ENCODE measurements at regions not wholly inside any gene's neighbourhood (a gene's known extent, or its start where the extent isn't known, plus 50 kb on each side); places are given as distances from the start of the nearest gene placed in this dataset.

DNA sequence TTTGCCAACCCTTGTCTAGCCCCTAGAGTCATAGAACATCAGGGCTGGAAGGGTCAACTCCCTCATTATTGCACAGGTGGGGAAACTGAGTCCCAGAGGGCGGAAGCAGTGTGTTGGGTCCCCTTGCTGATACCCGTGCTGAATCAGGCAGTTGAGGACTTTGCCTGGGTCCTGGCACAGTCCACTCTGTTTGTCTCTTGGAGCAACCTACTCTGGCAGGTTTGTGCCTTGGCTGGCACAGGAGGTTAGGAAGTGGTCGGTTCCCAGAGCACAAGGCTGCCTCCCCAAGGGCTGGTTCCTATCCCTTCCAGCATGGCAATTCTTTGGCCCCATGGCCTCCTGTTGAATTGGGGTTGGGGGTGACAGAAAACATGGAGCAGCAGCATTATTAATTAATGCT lies 94.5 kb upstream of the SHB start:
- Histone ChIP-seq H3K36me3 (ENCODE audit: control insufficient read depth in 4 of 4, insufficient read depth in 3 of 4, low read depth in 1 of 4, low read length in 3 of 4) (no peaks in the 10 kb centered on the region), H3K27ac (ENCODE audit: low read depth in 1 of 2, low read length in 2 of 2) (no peak overlapping the region), H3K4me3 (ENCODE audit: low read depth in 1 of 3, low read length in 3 of 3) (no peak overlapping the region), H3K4me1 (ENCODE audit: control insufficient read depth in 4 of 4, insufficient read depth in 4 of 4, low read length in 3 of 4) (peaks cover 0 to 4% (median 0%) of the 10 kb centered on the region in 4 donors), H3K9ac (ENCODE audit: low read depth in 1 of 2, low read length in 2 of 2) (no peak overlapping the region), H3K27me3 (ENCODE audit: control insufficient read depth in 4 of 4, insufficient read depth in 4 of 4, low read length in 3 of 4) (no peaks in the 10 kb centered on the region), H3K9me3 (ENCODE audit: control insufficient read depth in 4 of 4, low read length in 3 of 4) (no peaks in the 10 kb centered on the region)
- TF ChIP-seq RXRA (IDR thresholded peaks at IDR 0.05) (no peak), FOXA2 (IDR thresholded peaks at IDR 0.05) (no peak), TAF1 (conservative IDR thresholded peaks at IDR 0.05) (no peak), FOXA1 (IDR thresholded peaks at IDR 0.05) (no peak), NR2F2 (IDR thresholded peaks at IDR 0.05) (no peak), YY1 (IDR thresholded peaks at IDR 0.05) (no peak), RAD21 (IDR thresholded peaks at IDR 0.05) (no peak), HNF4A (conservative IDR thresholded peaks at IDR 0.05) (no peak)
- TF ChIP-seq, protein P1, sequence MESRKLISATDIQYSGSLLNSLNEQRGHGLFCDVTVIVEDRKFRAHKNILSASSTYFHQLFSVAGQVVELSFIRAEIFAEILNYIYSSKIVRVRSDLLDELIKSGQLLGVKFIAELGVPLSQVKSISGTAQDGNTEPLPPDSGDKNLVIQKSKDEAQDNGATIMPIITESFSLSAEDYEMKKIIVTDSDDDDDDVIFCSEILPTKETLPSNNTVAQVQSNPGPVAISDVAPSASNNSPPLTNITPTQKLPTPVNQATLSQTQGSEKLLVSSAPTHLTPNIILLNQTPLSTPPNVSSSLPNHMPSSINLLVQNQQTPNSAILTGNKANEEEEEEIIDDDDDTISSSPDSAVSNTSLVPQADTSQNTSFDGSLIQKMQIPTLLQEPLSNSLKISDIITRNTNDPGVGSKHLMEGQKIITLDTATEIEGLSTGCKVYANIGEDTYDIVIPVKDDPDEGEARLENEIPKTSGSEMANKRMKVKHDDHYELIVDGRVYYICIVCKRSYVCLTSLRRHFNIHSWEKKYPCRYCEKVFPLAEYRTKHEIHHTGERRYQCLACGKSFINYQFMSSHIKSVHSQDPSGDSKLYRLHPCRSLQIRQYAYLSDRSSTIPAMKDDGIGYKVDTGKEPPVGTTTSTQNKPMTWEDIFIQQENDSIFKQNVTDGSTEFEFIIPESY (IDR thresholded peaks at IDR 0.05): no peak
- TF ChIP-seq, protein P2, sequence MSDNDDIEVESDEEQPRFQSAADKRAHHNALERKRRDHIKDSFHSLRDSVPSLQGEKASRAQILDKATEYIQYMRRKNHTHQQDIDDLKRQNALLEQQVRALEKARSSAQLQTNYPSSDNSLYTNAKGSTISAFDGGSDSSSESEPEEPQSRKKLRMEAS (IDR thresholded peaks at IDR 0.05): no peak
- TF ChIP-seq, protein P3, sequence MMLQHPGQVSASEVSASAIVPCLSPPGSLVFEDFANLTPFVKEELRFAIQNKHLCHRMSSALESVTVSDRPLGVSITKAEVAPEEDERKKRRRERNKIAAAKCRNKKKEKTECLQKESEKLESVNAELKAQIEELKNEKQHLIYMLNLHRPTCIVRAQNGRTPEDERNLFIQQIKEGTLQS (IDR thresholded peaks at IDR 0.05): no peak
- no peak for DNase-seq (ENCODE audit: low spot score)
- 61% methylated on average over 3 of the region's 3 CpGs for WGBS

DNA sequence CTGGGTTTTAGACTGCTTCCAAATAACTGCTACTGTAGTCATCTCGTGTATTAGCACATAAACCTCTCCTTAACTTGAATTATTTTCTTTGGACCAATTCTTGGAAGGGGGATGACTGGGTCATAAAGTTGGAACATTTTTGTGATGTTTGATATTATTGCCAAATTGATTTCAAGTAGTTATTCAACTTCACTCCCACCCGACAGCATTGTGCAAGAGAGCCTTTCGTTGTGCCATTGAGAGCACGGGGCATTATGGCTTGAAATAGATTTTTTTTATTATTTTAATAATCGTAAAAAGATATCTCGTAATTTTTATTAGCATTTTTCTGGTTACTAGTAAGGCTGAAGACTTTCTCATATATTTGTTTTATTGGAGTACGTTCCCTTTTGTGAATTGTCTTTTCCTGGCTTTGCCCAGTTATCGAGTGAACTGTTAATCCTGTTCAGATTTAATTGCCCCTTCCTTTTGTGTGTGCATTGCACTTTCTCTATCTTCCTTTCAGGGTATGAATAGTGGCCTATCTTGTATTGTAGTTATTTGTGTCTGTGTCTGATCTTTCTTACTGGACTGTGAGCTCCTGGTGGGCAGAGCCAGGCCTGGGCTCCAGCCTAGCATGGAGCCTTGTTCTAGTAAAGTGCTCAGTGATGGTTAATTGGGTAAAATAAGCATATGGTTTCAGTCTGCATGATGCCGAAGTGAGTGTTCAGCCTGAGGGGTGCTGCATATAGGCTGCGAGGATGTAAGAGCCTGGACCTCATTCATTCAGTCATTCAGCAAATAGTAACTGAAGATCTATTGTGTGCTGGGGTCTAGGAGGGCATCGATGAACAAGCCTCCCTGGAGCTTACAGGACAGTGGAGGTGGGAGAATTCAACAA lies 93.5 kb upstream of the SHB start:
- TF ChIP-seq NR2F2 (IDR thresholded peaks at IDR 0.05) (no peak), SP1 (IDR thresholded peaks at IDR 0.05) (no peak), RAD21 (IDR thresholded peaks at IDR 0.05) (no peak)
- TF ChIP-seq, protein P4, sequence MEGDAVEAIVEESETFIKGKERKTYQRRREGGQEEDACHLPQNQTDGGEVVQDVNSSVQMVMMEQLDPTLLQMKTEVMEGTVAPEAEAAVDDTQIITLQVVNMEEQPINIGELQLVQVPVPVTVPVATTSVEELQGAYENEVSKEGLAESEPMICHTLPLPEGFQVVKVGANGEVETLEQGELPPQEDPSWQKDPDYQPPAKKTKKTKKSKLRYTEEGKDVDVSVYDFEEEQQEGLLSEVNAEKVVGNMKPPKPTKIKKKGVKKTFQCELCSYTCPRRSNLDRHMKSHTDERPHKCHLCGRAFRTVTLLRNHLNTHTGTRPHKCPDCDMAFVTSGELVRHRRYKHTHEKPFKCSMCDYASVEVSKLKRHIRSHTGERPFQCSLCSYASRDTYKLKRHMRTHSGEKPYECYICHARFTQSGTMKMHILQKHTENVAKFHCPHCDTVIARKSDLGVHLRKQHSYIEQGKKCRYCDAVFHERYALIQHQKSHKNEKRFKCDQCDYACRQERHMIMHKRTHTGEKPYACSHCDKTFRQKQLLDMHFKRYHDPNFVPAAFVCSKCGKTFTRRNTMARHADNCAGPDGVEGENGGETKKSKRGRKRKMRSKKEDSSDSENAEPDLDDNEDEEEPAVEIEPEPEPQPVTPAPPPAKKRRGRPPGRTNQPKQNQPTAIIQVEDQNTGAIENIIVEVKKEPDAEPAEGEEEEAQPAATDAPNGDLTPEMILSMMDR (IDR thresholded peaks at IDR 0.05; ENCODE audit: low read depth, low read length, missing input control): no peak
- no peaks in the 10 kb centered on the region for H3K9me3 ChIP-seq (ENCODE audit: control insufficient read depth in 4 of 4, low read length in 3 of 4)
- H3K4me1 ChIP-seq (ENCODE audit: control insufficient read depth in 4 of 4, insufficient read depth in 4 of 4, low read length in 3 of 4): peaks cover 0 to 4% (median 0%) of the 10 kb centered on the region in 4 donors
- DNase-seq (ENCODE audit: low spot score): no peak
- no peaks in the 10 kb centered on the region for H3K36me3 ChIP-seq (ENCODE audit: control insufficient read depth in 4 of 4, insufficient read depth in 3 of 4, low read depth in 1 of 4, low read length in 3 of 4)
- no peak overlapping the region for H3K4me3 ChIP-seq (ENCODE audit: low read depth in 1 of 3, low read length in 3 of 3)
- 81% methylated on average over 11 of the region's 11 CpGs for WGBS
- H3K27me3 ChIP-seq (ENCODE audit: control insufficient read depth in 4 of 4, insufficient read depth in 4 of 4, low read length in 3 of 4): no peaks in the 10 kb centered on the region
- no peak overlapping the region for H3K27ac ChIP-seq (ENCODE audit: low read depth in 1 of 2, low read length in 2 of 2)
- H3K9ac ChIP-seq (ENCODE audit: low read depth in 1 of 2, low read length in 2 of 2): no peak overlapping the region

All from liver (tissue), 8 donors.